Mesenchymal stem cell (in vitro differentiated cells and primary cell): ENCODE measurements at regions not wholly inside any gene's neighbourhood (a gene's known extent, or its start where the extent isn't known, plus 50 kb on each side); places are given as distances from the start of the nearest gene placed in this dataset.

ENCODE experiments used
- DNase-seq: peaks from one replicate; pipeline ENCODE4 v3.0.0-alpha.2; 2013
- H2AFZ ChIP-seq: one replicate; pipeline ENCODE4 v1.6.1; 2013; ENCODE audit warnings: low read depth, mild to moderate bottlenecking, control low read depth, inconsistent platforms, low read length, moderate library complexity
- H2AK5ac ChIP-seq: 2 replicates; pipeline ENCODE4 v1.6.1; 2013; ENCODE audit warnings: low read length, moderate library complexity, mild to moderate bottlenecking, inconsistent platforms; ENCODE audit not compliant: severe bottlenecking
- H2BK120ac ChIP-seq: one replicate; pipeline ENCODE4 v1.6.1; 2013; ENCODE audit warnings: low read depth, mild to moderate bottlenecking, inconsistent platforms, low read length, moderate library complexity
- H2BK12ac ChIP-seq, 2 experiments: one replicate each; pipeline ENCODE4 v1.6.1; 2013; ENCODE audit warnings: inconsistent platforms in 2 of 2, low read length in 2 of 2, mild to moderate bottlenecking in 2 of 2, moderate library complexity in 2 of 2, control low read depth in 1 of 2
- H2BK15ac ChIP-seq: one replicate; pipeline ENCODE4 v1.6.1; 2013; ENCODE audit warnings: mild to moderate bottlenecking, low read depth, inconsistent platforms; ENCODE audit not compliant: poor library complexity, severe bottlenecking
- H2BK5ac ChIP-seq: 2 replicates; pipeline ENCODE4 v1.6.1; 2013; ENCODE audit warnings: low read depth, mild to moderate bottlenecking, low read length, control low read depth, inconsistent platforms; ENCODE audit not compliant: poor library complexity, severe bottlenecking
- H3K14ac ChIP-seq, 2 experiments: one replicate each; pipeline ENCODE4 v1.6.1; 2013; ENCODE audit warnings: inconsistent platforms in 2 of 2, low read length in 2 of 2, control low read depth in 1 of 2, mild to moderate bottlenecking in 1 of 2, moderate library complexity in 1 of 2
- H3K18ac ChIP-seq, 2 experiments: one replicate each; pipeline ENCODE4 v1.6.1; 2013; ENCODE audit warnings: inconsistent platforms in 2 of 2, low read length in 2 of 2, control low read depth in 1 of 2, low read depth in 1 of 2, mild to moderate bottlenecking in 1 of 2
- H3K23ac ChIP-seq, 2 experiments: one replicate each; pipeline ENCODE4 v1.6.1; 2013; ENCODE audit warnings: inconsistent platforms in 2 of 2, low read length in 2 of 2, mild to moderate bottlenecking in 2 of 2, moderate library complexity in 2 of 2, control low read depth in 1 of 2
- H3K27ac ChIP-seq: 2 replicates; pipeline ENCODE4 v1.5.1; 2013; ENCODE audit warnings: mild to moderate bottlenecking, moderate library complexity, low read length, control low read depth, inconsistent platforms; ENCODE audit not compliant: poor library complexity, severe bottlenecking
- H3K27me3 ChIP-seq, 2 experiments: 2 replicates each; pipeline versions ENCODE4 v1.6.1 to v1.7.0; 2013; ENCODE audit warnings: low read length in 2 of 2, mild to moderate bottlenecking in 2 of 2, moderate library complexity in 2 of 2, control low read depth in 1 of 2, inconsistent platforms in 1 of 2; ENCODE audit not compliant: control insufficient read depth in 1 of 2, insufficient read depth in 1 of 2
- H3K36me3 ChIP-seq, 2 experiments: 2 replicates each; pipeline versions ENCODE4 v1.6.1 to v1.7.0; 2013; ENCODE audit warnings: low read length in 2 of 2, control low read depth in 1 of 2, inconsistent platforms in 1 of 2, low read depth in 1 of 2, mild to moderate bottlenecking in 1 of 2; ENCODE audit not compliant: insufficient read depth in 2 of 2, control insufficient read depth in 1 of 2
- H3K4ac ChIP-seq, 2 experiments: one replicate each; pipeline ENCODE4 v1.6.1; 2013; ENCODE audit warnings: inconsistent platforms in 2 of 2, low read length in 2 of 2, mild to moderate bottlenecking in 2 of 2, moderate library complexity in 2 of 2, control low read depth in 1 of 2, low read depth in 1 of 2
- H3K4me1 ChIP-seq: 2 replicates; pipeline ENCODE4 v1.6.1; 2013; ENCODE audit warnings: low read depth, low read length, control low read depth; ENCODE audit not compliant: control insufficient read depth, insufficient read depth
- H3K4me2 ChIP-seq: 2 replicates; pipeline ENCODE4 v1.6.1; 2013; ENCODE audit warnings: low read length, mild to moderate bottlenecking, inconsistent platforms; ENCODE audit not compliant: poor library complexity, severe bottlenecking
- H3K4me3 ChIP-seq, 2 experiments: 2 replicates each; pipeline versions ENCODE4 v1.5.1 to v1.7.0; 2013; ENCODE audit warnings: low read length in 2 of 2, mild to moderate bottlenecking in 2 of 2, control low read depth in 1 of 2, low read depth in 1 of 2; ENCODE audit not compliant: insufficient read depth in 1 of 2
- H3K79me1 ChIP-seq: replicated peaks from 2 replicates; pipeline ENCODE4 v1.6.1; 2013; ENCODE audit warnings: mild to moderate bottlenecking, control low read depth, low read length, inconsistent platforms; ENCODE audit not compliant: poor library complexity, severe bottlenecking
- H3K9ac ChIP-seq: 2 replicates; pipeline ENCODE4 v1.7.0; 2013; ENCODE audit warnings: mild to moderate bottlenecking, low read length, moderate library complexity
- H3K9me3 ChIP-seq: 2 replicates; pipeline ENCODE4 v1.7.0; 2013; ENCODE audit warnings: mild to moderate bottlenecking, low read length; ENCODE audit not compliant: control insufficient read depth
- H4K8ac ChIP-seq: one replicate; pipeline ENCODE4 v1.6.1; 2013; ENCODE audit warnings: inconsistent platforms, mild to moderate bottlenecking, low read length, moderate library complexity
- H4K91ac ChIP-seq: one replicate; pipeline ENCODE4 v1.6.1; 2013; ENCODE audit warnings: mild to moderate bottlenecking, low read length, inconsistent platforms
- WGBS: methylation state at CpG from one replicate; pipeline ENCODE4 v1.1.7; 2013; ENCODE audit warnings: mixed read lengths; 5-methylcytosine and 5-hydroxymethylcytosine counted together

DNA sequence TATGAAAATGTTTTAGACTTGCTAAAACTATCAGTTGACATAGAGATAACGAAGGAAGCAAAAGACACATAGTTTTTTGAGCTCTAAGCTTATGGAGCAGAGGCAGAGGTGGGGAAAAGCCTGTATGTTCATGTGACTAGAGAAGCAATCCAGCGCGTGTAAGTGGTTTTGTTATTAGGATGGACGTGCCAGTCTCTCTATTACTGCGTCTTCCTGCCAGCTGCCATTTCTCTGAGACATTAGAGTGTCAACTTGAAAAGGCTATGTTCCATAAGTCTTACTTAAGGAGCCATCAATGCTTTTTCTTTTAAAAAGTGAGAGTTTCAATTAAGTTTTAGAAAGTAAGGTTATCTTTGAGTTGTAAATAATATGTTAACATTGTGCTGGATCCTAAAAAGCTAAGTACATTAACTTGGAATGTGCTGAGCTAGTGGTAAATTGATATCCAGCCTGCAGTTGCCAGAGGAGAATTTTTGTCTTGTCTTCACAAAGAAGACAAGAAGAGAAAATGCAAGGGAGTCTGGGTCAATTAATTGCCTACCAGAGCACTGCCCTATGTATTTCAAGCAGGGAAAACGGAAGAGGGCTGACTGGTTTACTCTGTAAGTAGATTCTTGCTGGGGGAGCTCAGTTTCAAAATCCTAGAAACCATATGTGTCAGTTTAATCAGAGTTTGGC lies 161.8 kb upstream of the B3GALT2 start:
- Histone ChIP-seq H3K9me3 (no peaks in the 10 kb centered on the region), H3K18ac (peak overlapping the region in 1 of 2 experiments; percentile 49), H3K14ac (no peak overlapping the region), H2BK12ac (no peak overlapping the region), H2AFZ (no peak overlapping the region), H3K36me3 (no peaks in the 10 kb centered on the region), H3K23ac (no peak overlapping the region), H2AK5ac (no peak overlapping the region), H3K4me2 (no peak overlapping the region), H3K79me1 (no peaks in the 10 kb centered on the region), H3K27ac (peak overlapping the region; percentile 62), H3K4ac (no peak overlapping the region), H2BK5ac (no peak overlapping the region), H4K8ac (no peak overlapping the region), H3K27me3 (no peaks in the 10 kb centered on the region), H4K91ac (no peak overlapping the region), H2BK15ac (no peak overlapping the region), H3K9ac (no peak overlapping the region), H3K4me3 (no peak overlapping the region), H3K4me1 (no peaks in the 10 kb centered on the region), H2BK120ac (no peak overlapping the region)
- WGBS, result 84% methylated on average over 6 of the region's 6 CpGs
- DNase-seq, result peak; percentile 21

GRCh38 chr1:193346085-193346484 lies 159.7 kb upstream of the B3GALT2 start:
- Histone ChIP-seq H3K79me1 (no peaks in the 10 kb centered on the region), H4K8ac (no peak overlapping the region), H3K14ac (no peak overlapping the region), H3K23ac (no peak overlapping the region), H2AK5ac (no peak overlapping the region), H2BK5ac (no peak overlapping the region), H2BK12ac (no peak overlapping the region), H3K9ac (no peak overlapping the region), H3K27ac (no peak overlapping the region), H3K4me1 (no peaks in the 10 kb centered on the region), H3K36me3 (no peaks in the 10 kb centered on the region), H3K4ac (no peak overlapping the region), H3K4me3 (no peak overlapping the region), H2BK15ac (no peak overlapping the region), H2AFZ (no peak overlapping the region), H3K4me2 (no peak overlapping the region), H4K91ac (no peak overlapping the region), H3K9me3 (no peaks in the 10 kb centered on the region), H3K27me3 (no peaks in the 10 kb centered on the region), H2BK120ac (no peak overlapping the region), H3K18ac (no peak overlapping the region)
- DNase-seq, result no peak

DNA sequence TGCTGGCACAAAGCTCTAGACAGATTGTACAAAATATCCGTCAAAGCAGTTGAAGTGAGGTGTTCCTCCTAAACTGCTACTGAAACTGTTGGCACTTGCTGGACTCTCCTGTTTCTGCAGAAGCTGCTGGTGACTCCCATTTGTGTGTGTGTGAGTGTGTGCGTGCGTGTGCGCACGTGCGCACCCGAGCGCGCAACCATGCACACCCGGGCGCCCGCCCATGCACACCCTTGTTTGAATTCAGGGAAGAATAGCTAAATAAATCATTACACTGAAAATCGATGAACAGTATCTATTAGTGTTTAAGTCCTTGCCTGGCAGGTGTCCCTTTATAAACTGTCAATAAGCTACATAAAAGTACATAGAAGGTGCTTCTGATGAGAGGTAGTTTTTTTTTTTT lies 156.4 kb upstream of the B3GALT2 start:
- no peak overlapping the region for H4K91ac ChIP-seq
- no peak overlapping the region for H3K14ac ChIP-seq
- no peaks in the 10 kb centered on the region for H3K4me1 ChIP-seq
- no peak overlapping the region for H3K4me2 ChIP-seq
- H2BK5ac ChIP-seq, result no peak overlapping the region
- H3K9me3 ChIP-seq, result no peaks in the 10 kb centered on the region
- no peak overlapping the region for H3K4ac ChIP-seq
- H4K8ac ChIP-seq, result no peak overlapping the region
- no peak overlapping the region for H3K9ac ChIP-seq
- H2AK5ac ChIP-seq, result no peak overlapping the region
- H2AFZ ChIP-seq, result no peak overlapping the region
- no peak overlapping the region for H3K18ac ChIP-seq
- H2BK15ac ChIP-seq, result no peak overlapping the region
- H3K27me3 ChIP-seq, result no peaks in the 10 kb centered on the region
- no peak overlapping the region for H3K27ac ChIP-seq
- no peak overlapping the region for H2BK12ac ChIP-seq
- WGBS, result 100% methylated on average over 3 of the region's 13 CpGs
- no peaks in the 10 kb centered on the region for H3K79me1 ChIP-seq
- no peak overlapping the region for H2BK120ac ChIP-seq
- H3K23ac ChIP-seq, result no peak overlapping the region
- no peaks in the 10 kb centered on the region for H3K36me3 ChIP-seq
- no peak overlapping the region for H3K4me3 ChIP-seq
- DNase-seq, result no peak

- Histone ChIP-seq H3K9me3 (no peaks in the 10 kb centered on the region), H3K14ac (no peak overlapping the region), H3K4ac (no peak overlapping the region), H2BK120ac (no peak overlapping the region), H3K23ac (no peak overlapping the region), H2BK15ac (no peak overlapping the region), H2BK5ac (no peak overlapping the region), H3K9ac (no peak overlapping the region), H3K36me3 (no peaks in the 10 kb centered on the region), H3K4me3 (no peak overlapping the region), H2AK5ac (no peak overlapping the region), H3K4me2 (no peak overlapping the region), H3K4me1 (no peaks in the 10 kb centered on the region), H4K8ac (no peak overlapping the region), H2BK12ac (no peak overlapping the region), H4K91ac (no peak overlapping the region), H2AFZ (no peak overlapping the region), H3K27me3 (no peaks in the 10 kb centered on the region), H3K79me1 (no peaks in the 10 kb centered on the region), H3K27ac (no peak overlapping the region), H3K18ac (no peak overlapping the region)
- no peak for DNase-seq
Measured at GRCh38 chr1:193340331-193340730, 153.9 kb upstream of the B3GALT2 start.
